ENCODE measurements at regions not wholly inside any gene's neighbourhood (a gene's known extent, or its start where the extent isn't known, plus 50 kb on each side); places are given as distances from the start of the nearest gene placed in this dataset.

DNA sequence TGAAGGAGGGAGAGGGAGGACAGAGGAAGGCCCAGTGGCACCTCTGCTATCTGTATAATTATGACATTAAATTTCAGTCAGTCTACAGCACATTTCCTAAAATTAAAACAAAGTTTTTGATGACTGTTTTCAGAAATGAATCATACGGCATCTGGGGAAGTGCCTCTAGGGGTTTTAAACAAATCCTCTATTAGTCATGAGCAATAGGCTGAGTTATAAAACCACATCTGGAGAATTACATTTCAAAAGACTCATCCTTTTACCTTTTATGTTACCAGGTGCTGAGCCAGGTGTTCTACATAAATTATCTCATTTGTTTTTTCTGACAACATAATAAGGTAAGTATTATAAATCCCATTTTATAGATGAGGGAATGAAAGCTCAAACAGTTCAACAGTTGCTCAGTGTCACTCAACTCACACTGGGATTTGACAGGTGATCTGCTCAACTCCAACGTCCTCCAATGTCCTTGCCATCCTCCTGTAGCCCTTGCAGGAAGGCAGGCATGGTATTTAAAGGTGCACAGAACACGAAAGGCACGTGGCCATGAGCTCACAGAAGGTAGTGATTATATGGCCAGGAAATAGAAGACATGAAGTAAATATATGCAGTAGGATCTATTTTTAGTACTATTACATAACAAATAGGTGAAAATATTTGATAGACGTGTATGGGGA is 184.2 kb upstream of the MAN1A1 start:
- TF ChIP-seq, protein P1, sequence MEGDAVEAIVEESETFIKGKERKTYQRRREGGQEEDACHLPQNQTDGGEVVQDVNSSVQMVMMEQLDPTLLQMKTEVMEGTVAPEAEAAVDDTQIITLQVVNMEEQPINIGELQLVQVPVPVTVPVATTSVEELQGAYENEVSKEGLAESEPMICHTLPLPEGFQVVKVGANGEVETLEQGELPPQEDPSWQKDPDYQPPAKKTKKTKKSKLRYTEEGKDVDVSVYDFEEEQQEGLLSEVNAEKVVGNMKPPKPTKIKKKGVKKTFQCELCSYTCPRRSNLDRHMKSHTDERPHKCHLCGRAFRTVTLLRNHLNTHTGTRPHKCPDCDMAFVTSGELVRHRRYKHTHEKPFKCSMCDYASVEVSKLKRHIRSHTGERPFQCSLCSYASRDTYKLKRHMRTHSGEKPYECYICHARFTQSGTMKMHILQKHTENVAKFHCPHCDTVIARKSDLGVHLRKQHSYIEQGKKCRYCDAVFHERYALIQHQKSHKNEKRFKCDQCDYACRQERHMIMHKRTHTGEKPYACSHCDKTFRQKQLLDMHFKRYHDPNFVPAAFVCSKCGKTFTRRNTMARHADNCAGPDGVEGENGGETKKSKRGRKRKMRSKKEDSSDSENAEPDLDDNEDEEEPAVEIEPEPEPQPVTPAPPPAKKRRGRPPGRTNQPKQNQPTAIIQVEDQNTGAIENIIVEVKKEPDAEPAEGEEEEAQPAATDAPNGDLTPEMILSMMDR (IDR thresholded peaks at IDR 0.05), result no peak
- no peak for TF ChIP-seq POLR2A (IDR thresholded peaks at IDR 0.05)

Measured in lower leg skin (tissue), 3 donors.